NOMO-1 (cell line): ENCODE measurements at regions not wholly inside any gene's neighbourhood (a gene's known extent, or its start where the extent isn't known, plus 50 kb on each side); places are given as distances from the start of the nearest gene placed in this dataset.

ENCODE experiments used
- DNase-seq, 2 experiments: peaks; one replicate each; lab custom pipeline; 2025; ENCODE audit not compliant: unreplicated experiment in 2 of 2; lab: John Stamatoyannopoulos, UW

- DNase-seq = no peak
Observed at GRCh38 chr16:5450409-5451104, 353.0 kb upstream of the EEF2KMT start.

- DNase-seq = no peak
Observed at GRCh38 chr16:5449901-5450300, 352.3 kb upstream of the EEF2KMT start.

- no peak for DNase-seq
Observed at GRCh38 chr16:5448798-5449197, 351.2 kb upstream of the EEF2KMT start.

- no peak for DNase-seq
Observed at GRCh38 chr16:5447734-5448133, 350.1 kb upstream of the EEF2KMT start.

- no peak for DNase-seq
Observed at GRCh38 chr16:5446623-5447240, 349.1 kb upstream of the EEF2KMT start.

GRCh38 chr16:5444189-5444588 lies 346.6 kb upstream of the EEF2KMT start:
- DNase-seq = no peak

- DNase-seq = no peak
Observed at GRCh38 chr16:5442986-5443385, 345.4 kb upstream of the EEF2KMT start.

GRCh38 chr16:5442054-5442453 lies 344.5 kb upstream of the EEF2KMT start:
- DNase-seq = no peak

GRCh38 chr16:5438591-5438990 lies 341.0 kb upstream of the EEF2KMT start:
- DNase-seq = no peak

GRCh38 chr16:5433587-5433986 lies 336.0 kb upstream of the EEF2KMT start:
- no peak for DNase-seq

- DNase-seq = no peak
Observed at GRCh38 chr16:5432166-5432565, 334.6 kb upstream of the EEF2KMT start.

- peak in 1 of 2 experiments; percentile 3 for DNase-seq
Observed at GRCh38 chr16:5430598-5430997, 333.0 kb upstream of the EEF2KMT start.

- no peak for DNase-seq
Observed at GRCh38 chr16:5428932-5429331, 331.3 kb upstream of the EEF2KMT start.

GRCh38 chr16:5427571-5427970 lies 330.0 kb upstream of the EEF2KMT start:
- DNase-seq = no peak

- DNase-seq = no peak
Observed at GRCh38 chr16:5422643-5423496, 325.3 kb upstream of the EEF2KMT start.

- DNase-seq = no peak
Observed at GRCh38 chr16:5422047-5422446, 324.5 kb upstream of the EEF2KMT start.

GRCh38 chr16:5416013-5416412 lies 318.4 kb upstream of the EEF2KMT start:
- no peak for DNase-seq

- DNase-seq = no peak
Observed at GRCh38 chr16:5415123-5415522, 317.5 kb upstream of the EEF2KMT start.

GRCh38 chr16:5412731-5413130 lies 315.1 kb upstream of the EEF2KMT start:
- no peak for DNase-seq

GRCh38 chr16:5398203-5398602 lies 300.6 kb upstream of the EEF2KMT start:
- DNase-seq = no peak

- no peak for DNase-seq
Observed at GRCh38 chr16:5396880-5397279, 299.3 kb upstream of the EEF2KMT start.

- DNase-seq = no peak
Observed at GRCh38 chr16:5393070-5393469, 295.5 kb upstream of the EEF2KMT start.
